Thyroid gland (tissue), 4 donors: ENCODE measurements at regions not wholly inside any gene's neighbourhood (a gene's known extent, or its start where the extent isn't known, plus 50 kb on each side); places are given as distances from the start of the nearest gene placed in this dataset.

Source experiments
- CTCF ChIP-seq, 6 experiments: fragments of 200-600 bp in 3 of 6; fragments of 450-650 bp in 3 of 6; sonication (generic) in 3 of 6; IDR thresholded peaks; one replicate each; pipeline ENCODE4 v1.5.1; 2016 to 2019; ENCODE audit warnings: antibody characterized with exemption in 6 of 6, mild to moderate bottlenecking in 2 of 6, inconsistent platforms in 1 of 6, moderate library complexity in 1 of 6
- POLR2A ChIP-seq, 2 donors: fragments of 450-650 bp; IDR thresholded peaks; one replicate each; pipeline ENCODE4 v1.6.1; 2017; ENCODE audit warnings: antibody characterized with exemption in 2 of 2, mild to moderate bottlenecking in 2 of 2, moderate library complexity in 1 of 2

- TF ChIP-seq CTCF (IDR thresholded peaks at IDR 0.05) (no peak), POLR2A (IDR thresholded peaks at IDR 0.05) (no peak)
Measured at GRCh38 chr4:10740891-10741620, 56.5 kb upstream of the CLNK start.
